ENCODE measurements at regions not wholly inside any gene's neighbourhood (a gene's known extent, or its start where the extent isn't known, plus 50 kb on each side); places are given as distances from the start of the nearest gene placed in this dataset.

- ChIA-PET POLR2A (ENCODE audit: low non-redundant PET) (no interaction called here), CTCF (no interaction called here)
- no peak overlapping the region for H3K27ac ChIP-seq
- DNase-seq (ENCODE audit: low spot score) = peak; percentile 55
- TF ChIP-seq, protein P1, sequence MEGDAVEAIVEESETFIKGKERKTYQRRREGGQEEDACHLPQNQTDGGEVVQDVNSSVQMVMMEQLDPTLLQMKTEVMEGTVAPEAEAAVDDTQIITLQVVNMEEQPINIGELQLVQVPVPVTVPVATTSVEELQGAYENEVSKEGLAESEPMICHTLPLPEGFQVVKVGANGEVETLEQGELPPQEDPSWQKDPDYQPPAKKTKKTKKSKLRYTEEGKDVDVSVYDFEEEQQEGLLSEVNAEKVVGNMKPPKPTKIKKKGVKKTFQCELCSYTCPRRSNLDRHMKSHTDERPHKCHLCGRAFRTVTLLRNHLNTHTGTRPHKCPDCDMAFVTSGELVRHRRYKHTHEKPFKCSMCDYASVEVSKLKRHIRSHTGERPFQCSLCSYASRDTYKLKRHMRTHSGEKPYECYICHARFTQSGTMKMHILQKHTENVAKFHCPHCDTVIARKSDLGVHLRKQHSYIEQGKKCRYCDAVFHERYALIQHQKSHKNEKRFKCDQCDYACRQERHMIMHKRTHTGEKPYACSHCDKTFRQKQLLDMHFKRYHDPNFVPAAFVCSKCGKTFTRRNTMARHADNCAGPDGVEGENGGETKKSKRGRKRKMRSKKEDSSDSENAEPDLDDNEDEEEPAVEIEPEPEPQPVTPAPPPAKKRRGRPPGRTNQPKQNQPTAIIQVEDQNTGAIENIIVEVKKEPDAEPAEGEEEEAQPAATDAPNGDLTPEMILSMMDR (conservative IDR thresholded peaks at IDR 0.05; ENCODE audit: low read depth) = no peak
Measured at GRCh38 chr1:199733125-199733524, 294.4 kb upstream of the NR5A2 start.

DNA sequence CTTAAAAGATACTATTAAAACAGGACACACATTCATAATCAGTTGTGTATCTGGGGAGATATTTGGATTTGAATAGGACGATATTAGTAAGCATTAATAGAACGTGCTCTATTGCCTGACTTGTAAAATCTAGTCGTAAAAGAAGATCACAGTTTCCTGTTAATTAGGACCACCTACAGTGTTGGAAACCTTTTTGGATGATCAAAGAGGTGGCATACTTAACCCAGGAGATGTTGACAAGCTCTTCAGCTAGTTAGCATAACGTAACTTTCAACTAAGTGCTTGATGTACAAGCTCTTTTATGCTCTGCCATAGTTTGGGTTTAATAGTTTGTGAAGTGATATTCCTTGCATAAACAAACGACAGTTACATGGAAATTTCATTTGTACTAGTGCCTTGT, 293.3 kb upstream of the NR5A2 start:
- TF ChIP-seq, protein P1 (conservative IDR thresholded peaks at IDR 0.05; ENCODE audit: low read depth) = no peak
- no peak for DNase-seq (ENCODE audit: low spot score)
- ChIA-PET POLR2A (ENCODE audit: low non-redundant PET) (no interaction called here), CTCF (interaction anchor here (0.6 to 0.9 kb wide), 3 partner anchors 29 to 983 kb away, joined by 3 to 4 read pairs (median 3); no protein-coding TSS in a partner anchor)
- H3K27ac ChIP-seq = no peak overlapping the region

DNA sequence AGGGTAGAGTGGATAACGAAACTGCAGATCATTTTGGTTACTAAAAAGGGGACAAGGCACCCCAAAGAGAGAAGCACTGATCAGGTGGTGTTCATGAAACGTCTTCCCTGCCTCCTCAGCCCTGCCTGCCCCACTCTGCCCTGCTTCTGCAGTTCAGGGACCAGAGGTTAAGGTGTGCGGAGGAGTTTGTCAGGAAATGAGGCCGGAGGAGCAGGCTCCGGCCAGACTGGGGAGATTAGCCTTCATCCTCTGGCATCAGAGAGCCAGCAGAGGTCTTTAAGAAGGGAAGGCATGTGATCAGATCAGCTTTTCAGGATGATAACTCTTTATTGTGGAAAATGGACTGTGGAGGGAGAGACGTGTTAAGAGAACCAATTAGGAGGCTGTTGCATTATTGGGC, 291.9 kb upstream of the NR5A2 start:
- TF ChIP-seq, protein P1 (conservative IDR thresholded peaks at IDR 0.05; ENCODE audit: low read depth) = no peak
- ChIA-PET POLR2A (ENCODE audit: low non-redundant PET) (no interaction called here), CTCF (no interaction called here)
- no peak overlapping the region for H3K27ac ChIP-seq
- DNase-seq (ENCODE audit: low spot score) = no peak

GRCh38 chr1:199736646-199737045, 290.9 kb upstream of the NR5A2 start:
- CTCF ChIA-PET = no interaction called here
- POLR2A ChIA-PET (ENCODE audit: low non-redundant PET) = no interaction called here
- no peak for DNase-seq (ENCODE audit: low spot score)

GRCh38 chr1:199741586-199741985, 285.9 kb upstream of the NR5A2 start:
- ChIA-PET CTCF (interaction anchor here (0.6 to 1.0 kb wide), 3 partner anchors 12 to 1838 kb away, joined by 3 to 6 read pairs (median 3); no protein-coding TSS in a partner anchor), POLR2A (ENCODE audit: low non-redundant PET) (no interaction called here)
- DNase-seq (ENCODE audit: low spot score) = no peak
- TF ChIP-seq, protein P1 (conservative IDR thresholded peaks at IDR 0.05; ENCODE audit: low read depth) = no peak
- H3K27ac ChIP-seq = no peak overlapping the region

More at GRCh38 chr1:199736646-199737045, 290.9 kb upstream of the NR5A2 start:
- TF ChIP-seq, protein P1 (conservative IDR thresholded peaks at IDR 0.05; ENCODE audit: low read depth) = no peak
- no peak overlapping the region for H3K27ac ChIP-seq

- POLR2A ChIA-PET (ENCODE audit: low non-redundant PET) = no interaction called here
- peak; percentile 96 for DNase-seq (ENCODE audit: low spot score)
- TF ChIP-seq, protein P1 (conservative IDR thresholded peaks at IDR 0.05; ENCODE audit: low read depth) = no peak
Measured at GRCh38 chr1:199742547-199742946, 285.0 kb upstream of the NR5A2 start.

More at GRCh38 chr1:199742547-199742946, 285.0 kb upstream of the NR5A2 start:
- H3K27ac ChIP-seq = no peak overlapping the region
- CTCF ChIA-PET = interaction anchor here (0.6 to 1.0 kb wide), 6 partner anchors 13 to 1839 kb away, joined by 3 to 6 read pairs (median 3); no protein-coding TSS in a partner anchor
